ENCODE measurements at regions not wholly inside any gene's neighbourhood (a gene's known extent, or its start where the extent isn't known, plus 50 kb on each side); places are given as distances from the start of the nearest gene placed in this dataset.
"Not testable (repeated sequence)": the region's sequence is repeated elsewhere in the genome, so short reads cannot be mapped to it uniquely, and the experiment has no call there.

- H3K4me3 ChIP-seq, result no peak overlapping the region
- peaks cover 18% of the 10 kb centered on the region for H3K9me3 ChIP-seq
- no peaks in the 10 kb centered on the region for H3K27me3 ChIP-seq
- no peaks in the 10 kb centered on the region for H3K36me3 ChIP-seq
- DNase-seq, result no peak
Observed at GRCh38 chr6:121873595-121873994, 438.1 kb downstream of the GJA1 start.

- Histone ChIP-seq H3K36me3 (no peaks in the 10 kb centered on the region), H3K27me3 (no peaks in the 10 kb centered on the region), H3K4me3 (no peak overlapping the region), H3K9me3 (peaks cover 18% of the 10 kb centered on the region)
- no peak for DNase-seq
Observed at GRCh38 chr6:121876721-121877120, 441.3 kb downstream of the GJA1 start.

GRCh38 chr6:121879149-121879548 lies 443.7 kb downstream of the GJA1 start:
- peak; percentile 40 for DNase-seq
- Histone ChIP-seq H3K27me3 (no peaks in the 10 kb centered on the region), H3K36me3 (no peaks in the 10 kb centered on the region), H3K4me3 (no peak overlapping the region), H3K9me3 (peaks cover 14% of the 10 kb centered on the region)

- Histone ChIP-seq H3K36me3 (no peaks in the 10 kb centered on the region), H3K9me3 (peaks cover 8% of the 10 kb centered on the region), H3K4me3 (no peak overlapping the region), H3K27me3 (no peaks in the 10 kb centered on the region)
- DNase-seq, result no peak
Observed at GRCh38 chr6:121880831-121881230, 445.4 kb downstream of the GJA1 start.

GRCh38 chr6:121881974-121882667 lies 446.7 kb downstream of the GJA1 start:
- Histone ChIP-seq H3K9me3 (no peaks in the 10 kb centered on the region), H3K4me3 (no peak overlapping the region), H3K27me3 (no peaks in the 10 kb centered on the region), H3K36me3 (no peaks in the 10 kb centered on the region)
- peak; percentile 53 for DNase-seq

- no peaks in the 10 kb centered on the region for H3K36me3 ChIP-seq
- no peaks in the 10 kb centered on the region for H3K9me3 ChIP-seq
- no peak for DNase-seq
- H3K4me3 ChIP-seq, result no peak overlapping the region
- H3K27me3 ChIP-seq, result no peaks in the 10 kb centered on the region
Observed at GRCh38 chr6:121884091-121884490, 448.6 kb downstream of the GJA1 start.

GRCh38 chr6:121884620-121885019 lies 449.2 kb downstream of the GJA1 start:
- Histone ChIP-seq H3K36me3 (no peaks in the 10 kb centered on the region), H3K27me3 (no peaks in the 10 kb centered on the region)
- DNase-seq, result no peak

GRCh38 chr6:121885399-121886152 lies 450.1 kb downstream of the GJA1 start:
- no peaks in the 10 kb centered on the region for H3K27me3 ChIP-seq
- H3K9me3 ChIP-seq, result no peaks in the 10 kb centered on the region
- DNase-seq, result no peak
- no peak overlapping the region for H3K4me3 ChIP-seq
- H3K36me3 ChIP-seq, result no peaks in the 10 kb centered on the region

More at GRCh38 chr6:121884620-121885019, 449.2 kb downstream of the GJA1 start:
- Histone ChIP-seq H3K9me3 (no peaks in the 10 kb centered on the region), H3K4me3 (no peak overlapping the region)

GRCh38 chr6:121886223-121886830 lies 450.9 kb downstream of the GJA1 start:
- Histone ChIP-seq H3K4me3 (no peak overlapping the region), H3K9me3 (no peaks in the 10 kb centered on the region), H3K27me3 (no peaks in the 10 kb centered on the region), H3K36me3 (no peaks in the 10 kb centered on the region)
- DNase-seq, result no peak

GRCh38 chr6:121887724-121888123 lies 452.3 kb downstream of the GJA1 start:
- no peaks in the 10 kb centered on the region for H3K36me3 ChIP-seq
- no peak overlapping the region for H3K4me3 ChIP-seq
- no peaks in the 10 kb centered on the region for H3K9me3 ChIP-seq
- no peaks in the 10 kb centered on the region for H3K27me3 ChIP-seq
- no peak for DNase-seq

GRCh38 chr6:121890307-121890910 lies 455.0 kb downstream of the GJA1 start:
- no peak for DNase-seq
- Histone ChIP-seq H3K4me3 (no peak overlapping the region), H3K36me3 (no peaks in the 10 kb centered on the region), H3K27me3 (no peaks in the 10 kb centered on the region), H3K9me3 (no peaks in the 10 kb centered on the region)

- not testable (repeated sequence) for H3K27me3 ChIP-seq, H3K9me3 ChIP-seq, DNase-seq, H3K36me3 ChIP-seq, H3K4me3 ChIP-seq
Observed at GRCh38 chr6:121895731-121896130, 460.3 kb downstream of the GJA1 start.

- no peak for DNase-seq
- Histone ChIP-seq H3K4me3 (no peak overlapping the region), H3K27me3 (no peaks in the 10 kb centered on the region), H3K9me3 (no peaks in the 10 kb centered on the region), H3K36me3 (no peaks in the 10 kb centered on the region)
Observed at GRCh38 chr6:121896363-121896762, 460.9 kb downstream of the GJA1 start.

GRCh38 chr6:121896771-121897170 lies 461.3 kb downstream of the GJA1 start:
- Histone ChIP-seq H3K27me3 (no peaks in the 10 kb centered on the region), H3K9me3 (no peaks in the 10 kb centered on the region), H3K4me3 (no peak overlapping the region), H3K36me3 (no peaks in the 10 kb centered on the region)
- no peak for DNase-seq

GRCh38 chr6:121897337-121897760 lies 461.9 kb downstream of the GJA1 start:
- Histone ChIP-seq H3K4me3 (no peak overlapping the region), H3K9me3 (no peaks in the 10 kb centered on the region), H3K27me3 (no peaks in the 10 kb centered on the region), H3K36me3 (no peaks in the 10 kb centered on the region)
- no peak for DNase-seq

- H3K27me3 ChIP-seq, result no peaks in the 10 kb centered on the region
- H3K9me3 ChIP-seq, result no peaks in the 10 kb centered on the region
- DNase-seq, result no peak
- no peak overlapping the region for H3K4me3 ChIP-seq
- H3K36me3 ChIP-seq, result no peaks in the 10 kb centered on the region
Observed at GRCh38 chr6:121901432-121901831, 466.0 kb downstream of the GJA1 start.

- H3K4me3 ChIP-seq, result no peak overlapping the region
- no peaks in the 10 kb centered on the region for H3K36me3 ChIP-seq
- H3K9me3 ChIP-seq, result no peaks in the 10 kb centered on the region
- H3K27me3 ChIP-seq, result no peaks in the 10 kb centered on the region
- no peak for DNase-seq
Observed at GRCh38 chr6:121904559-121904958, 469.1 kb downstream of the GJA1 start.

All from MG63 (cell line).